ENCODE measurements at regions not wholly inside any gene's neighbourhood (a gene's known extent, or its start where the extent isn't known, plus 50 kb on each side); places are given as distances from the start of the nearest gene placed in this dataset.

- DNase-seq: no peak
Observed at GRCh38 chr18:39524370-39524769, 1958.8 kb upstream of the CELF4 start.

- DNase-seq: no peak
Observed at GRCh38 chr18:39523281-39523680, 1957.7 kb upstream of the CELF4 start.

GRCh38 chr18:39521164-39521563, 1955.6 kb upstream of the CELF4 start:
- DNase-seq: no peak

GRCh38 chr18:39519741-39520140, 1954.1 kb upstream of the CELF4 start:
- DNase-seq: no peak

GRCh38 chr18:39515299-39515698, 1949.7 kb upstream of the CELF4 start:
- no peak for DNase-seq

- DNase-seq: no peak
Observed at GRCh38 chr18:39513186-39513585, 1947.6 kb upstream of the CELF4 start.

- no peak for DNase-seq
Observed at GRCh38 chr18:39506581-39507330, 1941.2 kb upstream of the CELF4 start.

- DNase-seq: no peak
Observed at GRCh38 chr18:39500306-39500705, 1934.7 kb upstream of the CELF4 start.

GRCh38 chr18:39497821-39498220, 1932.2 kb upstream of the CELF4 start:
- no peak for DNase-seq

GRCh38 chr18:39496986-39497385, 1931.4 kb upstream of the CELF4 start:
- no peak for DNase-seq

- DNase-seq: no peak
Observed at GRCh38 chr18:39494211-39494896, 1928.8 kb upstream of the CELF4 start.

GRCh38 chr18:39491408-39491807, 1925.8 kb upstream of the CELF4 start:
- no peak for DNase-seq

GRCh38 chr18:39489431-39489830, 1923.8 kb upstream of the CELF4 start:
- no peak for DNase-seq

- DNase-seq: no peak
Observed at GRCh38 chr18:39487932-39488331, 1922.3 kb upstream of the CELF4 start.

GRCh38 chr18:39486268-39486667, 1920.7 kb upstream of the CELF4 start:
- DNase-seq: no peak

GRCh38 chr18:39485696-39486095, 1920.1 kb upstream of the CELF4 start:
- peak; percentile 14 for DNase-seq

GRCh38 chr18:39481281-39481680, 1915.7 kb upstream of the CELF4 start:
- no peak for DNase-seq

- peak; percentile 7 for DNase-seq
Observed at GRCh38 chr18:39480494-39481195, 1915.0 kb upstream of the CELF4 start.

GRCh38 chr18:39464006-39464405, 1898.4 kb upstream of the CELF4 start:
- DNase-seq: peak; percentile 10

- DNase-seq: peak; percentile 48
Observed at GRCh38 chr18:39462436-39462835, 1896.8 kb upstream of the CELF4 start.

- no peak for DNase-seq
Observed at GRCh38 chr18:39460136-39460535, 1894.5 kb upstream of the CELF4 start.

GRCh38 chr18:39455285-39455684, 1889.7 kb upstream of the CELF4 start:
- DNase-seq: peak; percentile 53

- DNase-seq: no peak
Observed at GRCh38 chr18:39454866-39455265, 1889.3 kb upstream of the CELF4 start.

- DNase-seq: peak; percentile 33
Observed at GRCh38 chr18:39453882-39454281, 1888.3 kb upstream of the CELF4 start.
